ENCODE measurements at regions not wholly inside any gene's neighbourhood (a gene's known extent, or its start where the extent isn't known, plus 50 kb on each side); places are given as distances from the start of the nearest gene placed in this dataset.

GRCh38 chr12:124383028-124383427, 88.1 kb downstream of the RFLNA start:
- TF ChIP-seq POLR2A (IDR thresholded peaks at IDR 0.05), result no peak
- TF ChIP-seq CTCF (IDR thresholded peaks at IDR 0.05), result no peak

Data from thyroid gland (tissue), 4 donors.